Keratinocyte (primary cell): ENCODE measurements at regions not wholly inside any gene's neighbourhood (a gene's known extent, or its start where the extent isn't known, plus 50 kb on each side); places are given as distances from the start of the nearest gene placed in this dataset.

Experiments
- DNase-seq: peaks from one replicate; pipeline ENCODE4 v3.0.0-alpha.2; 2011; ENCODE audit warnings: low read depth, missing footprints, low spot score
- FAIRE-seq: peaks from 2 replicates; lab custom pipeline; 2011; peaks lifted over from hg19 to GRCh38; lab: Jason Lieb, UNC
- H2AFZ ChIP-seq: 2 replicates; pipeline ENCODE4 v1.6.0; 2012; ENCODE audit warnings: low read length, control low read depth, inconsistent platforms; ENCODE audit not compliant: control insufficient read depth
- H3K27ac ChIP-seq: 2 replicates; pipeline ENCODE4 v1.5.1; 2011; ENCODE audit warnings: low read length; ENCODE audit not compliant: control insufficient read depth, insufficient read depth
- H3K27me3 ChIP-seq: 3 replicates; pipeline ENCODE4 v1.6.0; 2011; ENCODE audit warnings: low read length; ENCODE audit not compliant: control insufficient read depth, insufficient read depth; ENCODE audit errors: extremely low read depth
- H3K36me3 ChIP-seq, 2 experiments: 2 replicates in 1 of 2; 3 replicates in 1 of 2; pipeline ENCODE4 v1.5.1; 2011; ENCODE audit warnings: low read length in 2 of 2, mild to moderate bottlenecking in 1 of 2; ENCODE audit not compliant: control insufficient read depth in 2 of 2, insufficient read depth in 2 of 2; ENCODE audit errors: extremely low read depth in 1 of 2
- H3K4me1 ChIP-seq: 3 replicates; pipeline ENCODE4 v1.5.1; 2011; ENCODE audit warnings: low read length; ENCODE audit not compliant: control insufficient read depth, insufficient read depth; ENCODE audit errors: extremely low read depth
- H3K4me2 ChIP-seq: 3 replicates; pipeline ENCODE4 v1.6.0; 2011; ENCODE audit warnings: low read depth, low read length; ENCODE audit not compliant: control insufficient read depth, insufficient read depth; ENCODE audit errors: extremely low read depth
- H3K4me3 ChIP-seq, 3 experiments: fragments of 200-600 bp in 1 of 3; sonication (generic) in 1 of 3; 2 replicates in 2 of 3; 3 replicates in 1 of 3; pipeline ENCODE4 v1.5.1; 2011 to 2016; ENCODE audit warnings: low read length in 3 of 3, mild to moderate bottlenecking in 3 of 3, control low read depth in 2 of 3, inconsistent platforms in 1 of 3, low read depth in 1 of 3, mixed read lengths in 1 of 3, mixed run types in 1 of 3, moderate library complexity in 1 of 3; ENCODE audit not compliant: control insufficient read depth in 2 of 3, insufficient read depth in 2 of 3; ENCODE audit errors: extremely low read depth in 1 of 3
- H3K79me2 ChIP-seq: 2 replicates; pipeline ENCODE4 v1.6.0; 2012; ENCODE audit warnings: low read length; ENCODE audit not compliant: control insufficient read depth, insufficient read depth
- H3K9ac ChIP-seq: 3 replicates; pipeline ENCODE4 v1.6.0; 2011; ENCODE audit warnings: low read length; ENCODE audit not compliant: control insufficient read depth, insufficient read depth; ENCODE audit errors: extremely low read depth
- H3K9me1 ChIP-seq: 3 replicates; pipeline ENCODE4 v1.6.0; 2011; ENCODE audit warnings: low read length; ENCODE audit not compliant: control insufficient read depth, insufficient read depth; ENCODE audit errors: extremely low read depth
- H3K9me3 ChIP-seq: 2 replicates; pipeline ENCODE4 v1.5.1; 2012; ENCODE audit warnings: low read depth, low read length; ENCODE audit not compliant: control insufficient read depth
- H4K20me1 ChIP-seq: 3 replicates; pipeline ENCODE4 v1.6.0; 2011; ENCODE audit warnings: low read length; ENCODE audit not compliant: control insufficient read depth, insufficient read depth; ENCODE audit errors: extremely low read depth
- EZH2 ChIP-seq: IDR thresholded peaks from one replicate; pipeline ENCODE4 v1.6.1; 2012; ENCODE audit warnings: inconsistent platforms, mild to moderate bottlenecking, low read length, moderate library complexity
- dilution Hi-C: fragments of 300-500 bp; cut with MboI; formaldehyde crosslinking; loops from one replicate; pipeline ENCODE4 v1.7.0; 2020; ENCODE audit warnings: low sequenced_read_pairs; ENCODE audit not compliant: extremely low pct_ligation_motif_present
- TF ChIP-seq, protein P1 (sequence below), 3 experiments: IDR thresholded peaks in 1 of 3; conservative IDR thresholded peaks in 1 of 3; optimal IDR thresholded peaks in 1 of 3; 2 replicates in 2 of 3; 3 replicates in 1 of 3; pipeline versions ENCODE3 to v1.5.1; 2011; ENCODE audit warnings: low read length in 3 of 3, mild to moderate bottlenecking in 3 of 3, moderate library complexity in 2 of 3, control low read depth in 1 of 3, inconsistent platforms in 1 of 3; ENCODE audit not compliant: insufficient read depth in 2 of 3; ENCODE audit errors: extremely low read depth in 1 of 3

DNA sequence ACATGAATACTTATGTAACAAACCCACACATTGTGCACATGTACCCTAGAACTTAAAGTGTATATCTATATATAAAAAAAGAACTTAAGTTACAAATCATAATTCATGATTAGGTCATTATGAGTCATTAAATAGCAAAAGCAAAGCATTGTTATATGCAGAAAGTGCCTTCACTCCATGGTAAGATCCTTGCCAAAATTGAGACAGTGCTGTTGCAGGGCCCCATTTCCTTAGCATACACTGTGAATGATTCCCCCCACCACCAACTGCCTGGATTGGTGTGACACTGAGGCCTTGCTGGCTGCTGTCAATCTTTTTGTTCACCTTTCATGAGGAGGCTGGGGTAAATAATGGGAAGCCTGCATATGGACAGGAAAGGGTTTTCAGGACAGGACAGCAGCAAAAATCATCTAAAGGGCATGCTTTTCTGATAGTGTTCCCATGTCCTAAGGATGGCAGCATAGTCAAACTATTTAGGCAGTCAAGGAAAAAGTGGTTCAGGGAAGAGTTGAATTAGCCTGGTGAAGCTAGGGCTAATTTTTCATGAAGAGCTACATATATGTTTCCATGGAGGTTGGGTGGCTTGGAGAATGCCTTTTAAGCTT lies 188.2 kb upstream of the ASCC3 start:
- H3K27ac ChIP-seq: no peak overlapping the region
- no peaks in the 10 kb centered on the region for H3K79me2 ChIP-seq
- no peaks in the 10 kb centered on the region for H3K4me1 ChIP-seq
- no peak overlapping the region for H2AFZ ChIP-seq
- H3K4me2 ChIP-seq: no peak overlapping the region
- no peaks in the 10 kb centered on the region for H3K9me3 ChIP-seq
- H3K9me1 ChIP-seq: no peaks in the 10 kb centered on the region
- no peak overlapping the region for H3K4me3 ChIP-seq
- FAIRE-seq: no peak
- H4K20me1 ChIP-seq: no peaks in the 10 kb centered on the region
- no peaks in the 10 kb centered on the region for H3K27me3 ChIP-seq
- TF ChIP-seq EZH2: no peak
- TF ChIP-seq, protein P1, sequence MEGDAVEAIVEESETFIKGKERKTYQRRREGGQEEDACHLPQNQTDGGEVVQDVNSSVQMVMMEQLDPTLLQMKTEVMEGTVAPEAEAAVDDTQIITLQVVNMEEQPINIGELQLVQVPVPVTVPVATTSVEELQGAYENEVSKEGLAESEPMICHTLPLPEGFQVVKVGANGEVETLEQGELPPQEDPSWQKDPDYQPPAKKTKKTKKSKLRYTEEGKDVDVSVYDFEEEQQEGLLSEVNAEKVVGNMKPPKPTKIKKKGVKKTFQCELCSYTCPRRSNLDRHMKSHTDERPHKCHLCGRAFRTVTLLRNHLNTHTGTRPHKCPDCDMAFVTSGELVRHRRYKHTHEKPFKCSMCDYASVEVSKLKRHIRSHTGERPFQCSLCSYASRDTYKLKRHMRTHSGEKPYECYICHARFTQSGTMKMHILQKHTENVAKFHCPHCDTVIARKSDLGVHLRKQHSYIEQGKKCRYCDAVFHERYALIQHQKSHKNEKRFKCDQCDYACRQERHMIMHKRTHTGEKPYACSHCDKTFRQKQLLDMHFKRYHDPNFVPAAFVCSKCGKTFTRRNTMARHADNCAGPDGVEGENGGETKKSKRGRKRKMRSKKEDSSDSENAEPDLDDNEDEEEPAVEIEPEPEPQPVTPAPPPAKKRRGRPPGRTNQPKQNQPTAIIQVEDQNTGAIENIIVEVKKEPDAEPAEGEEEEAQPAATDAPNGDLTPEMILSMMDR (optimal IDR thresholded peaks at IDR 0.05 in 1 of 3, IDR thresholded peaks at IDR 0.05 in 1 of 3, conservative IDR thresholded peaks at IDR 0.05 in 1 of 3; ENCODE audit: extremely low read depth in 1 of 3, insufficient read depth in 2 of 3, low read length in 3 of 3): no peak
- no peak for DNase-seq
- no peak overlapping the region for H3K9ac ChIP-seq
- no peaks in the 10 kb centered on the region for H3K36me3 ChIP-seq
- dilution Hi-C loops: no loop called here

DNA sequence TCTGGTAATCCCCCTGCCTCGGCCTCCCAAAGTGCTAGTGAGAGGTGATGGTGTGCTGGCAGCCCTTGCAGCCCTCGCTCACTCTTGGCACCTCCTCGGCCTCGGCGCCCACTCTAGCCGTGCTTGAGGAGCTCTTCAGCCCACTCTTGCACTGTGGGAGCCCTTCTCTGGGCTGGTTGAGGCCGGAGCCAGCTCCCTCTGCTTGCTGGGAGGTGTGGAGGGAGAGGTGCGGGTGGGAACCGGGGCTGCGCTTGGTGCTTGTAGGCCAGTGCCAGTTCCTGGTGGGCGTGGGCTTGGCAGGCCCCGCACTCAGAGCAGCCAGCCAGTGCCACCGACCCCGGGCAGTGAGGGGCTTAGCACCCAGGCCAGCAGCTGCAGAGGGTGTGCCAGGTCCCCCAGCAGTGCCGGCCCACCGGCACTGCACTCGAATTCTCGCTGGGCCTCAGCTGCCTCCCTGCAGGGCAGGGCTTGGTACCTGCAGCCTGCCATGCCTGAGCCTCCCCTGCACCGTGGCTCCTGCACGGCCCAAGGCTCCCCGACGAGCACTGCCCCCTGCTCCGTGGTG lies 189.0 kb upstream of the ASCC3 start:
- no peaks in the 10 kb centered on the region for H3K27me3 ChIP-seq
- H3K36me3 ChIP-seq: no peaks in the 10 kb centered on the region
- no peak overlapping the region for H2AFZ ChIP-seq
- H3K4me2 ChIP-seq: no peak overlapping the region
- no peaks in the 10 kb centered on the region for H3K79me2 ChIP-seq
- no peak overlapping the region for H3K27ac ChIP-seq
- no peaks in the 10 kb centered on the region for H3K4me1 ChIP-seq
- H3K9ac ChIP-seq: no peak overlapping the region
- H3K9me1 ChIP-seq: no peaks in the 10 kb centered on the region
- no peak for DNase-seq
- H3K4me3 ChIP-seq: no peak overlapping the region
- TF ChIP-seq, protein P1 (optimal IDR thresholded peaks at IDR 0.05 in 1 of 3, IDR thresholded peaks at IDR 0.05 in 1 of 3, conservative IDR thresholded peaks at IDR 0.05 in 1 of 3; ENCODE audit: extremely low read depth in 1 of 3, insufficient read depth in 2 of 3, low read length in 3 of 3): no peak
- TF ChIP-seq EZH2: no peak
- dilution Hi-C loops: no loop called here
- no peaks in the 10 kb centered on the region for H4K20me1 ChIP-seq
- H3K9me3 ChIP-seq: no peaks in the 10 kb centered on the region
- no peak for FAIRE-seq
